Keratinocyte (primary cell): ENCODE measurements at regions not wholly inside any gene's neighbourhood (a gene's known extent, or its start where the extent isn't known, plus 50 kb on each side); places are given as distances from the start of the nearest gene placed in this dataset.

Experiments
- DNase-seq: peaks from one replicate; pipeline ENCODE4 v3.0.0-alpha.2; 2011; ENCODE audit warnings: low read depth, missing footprints, low spot score
- FAIRE-seq: peaks from 2 replicates; lab custom pipeline; 2011; peaks lifted over from hg19 to GRCh38; lab: Jason Lieb, UNC
- H2AFZ ChIP-seq: 2 replicates; pipeline ENCODE4 v1.6.0; 2012; ENCODE audit warnings: low read length, control low read depth, inconsistent platforms; ENCODE audit not compliant: control insufficient read depth
- H3K27ac ChIP-seq: 2 replicates; pipeline ENCODE4 v1.5.1; 2011; ENCODE audit warnings: low read length; ENCODE audit not compliant: control insufficient read depth, insufficient read depth
- H3K27me3 ChIP-seq: 3 replicates; pipeline ENCODE4 v1.6.0; 2011; ENCODE audit warnings: low read length; ENCODE audit not compliant: control insufficient read depth, insufficient read depth; ENCODE audit errors: extremely low read depth
- H3K36me3 ChIP-seq, 2 experiments: 2 replicates in 1 of 2; 3 replicates in 1 of 2; pipeline ENCODE4 v1.5.1; 2011; ENCODE audit warnings: low read length in 2 of 2, mild to moderate bottlenecking in 1 of 2; ENCODE audit not compliant: control insufficient read depth in 2 of 2, insufficient read depth in 2 of 2; ENCODE audit errors: extremely low read depth in 1 of 2
- H3K4me1 ChIP-seq: 3 replicates; pipeline ENCODE4 v1.5.1; 2011; ENCODE audit warnings: low read length; ENCODE audit not compliant: control insufficient read depth, insufficient read depth; ENCODE audit errors: extremely low read depth
- H3K4me2 ChIP-seq: 3 replicates; pipeline ENCODE4 v1.6.0; 2011; ENCODE audit warnings: low read depth, low read length; ENCODE audit not compliant: control insufficient read depth, insufficient read depth; ENCODE audit errors: extremely low read depth
- H3K4me3 ChIP-seq, 3 experiments: fragments of 200-600 bp in 1 of 3; sonication (generic) in 1 of 3; 2 replicates in 2 of 3; 3 replicates in 1 of 3; pipeline ENCODE4 v1.5.1; 2011 to 2016; ENCODE audit warnings: low read length in 3 of 3, mild to moderate bottlenecking in 3 of 3, control low read depth in 2 of 3, inconsistent platforms in 1 of 3, low read depth in 1 of 3, mixed read lengths in 1 of 3, mixed run types in 1 of 3, moderate library complexity in 1 of 3; ENCODE audit not compliant: control insufficient read depth in 2 of 3, insufficient read depth in 2 of 3; ENCODE audit errors: extremely low read depth in 1 of 3
- H3K79me2 ChIP-seq: 2 replicates; pipeline ENCODE4 v1.6.0; 2012; ENCODE audit warnings: low read length; ENCODE audit not compliant: control insufficient read depth, insufficient read depth
- H3K9ac ChIP-seq: 3 replicates; pipeline ENCODE4 v1.6.0; 2011; ENCODE audit warnings: low read length; ENCODE audit not compliant: control insufficient read depth, insufficient read depth; ENCODE audit errors: extremely low read depth
- H3K9me1 ChIP-seq: 3 replicates; pipeline ENCODE4 v1.6.0; 2011; ENCODE audit warnings: low read length; ENCODE audit not compliant: control insufficient read depth, insufficient read depth; ENCODE audit errors: extremely low read depth
- H3K9me3 ChIP-seq: 2 replicates; pipeline ENCODE4 v1.5.1; 2012; ENCODE audit warnings: low read depth, low read length; ENCODE audit not compliant: control insufficient read depth
- H4K20me1 ChIP-seq: 3 replicates; pipeline ENCODE4 v1.6.0; 2011; ENCODE audit warnings: low read length; ENCODE audit not compliant: control insufficient read depth, insufficient read depth; ENCODE audit errors: extremely low read depth
- CTCF ChIP-seq, 3 experiments: IDR thresholded peaks in 1 of 3; conservative IDR thresholded peaks in 1 of 3; optimal IDR thresholded peaks in 1 of 3; 2 replicates in 2 of 3; 3 replicates in 1 of 3; pipeline versions ENCODE3 to v1.5.1; 2011; ENCODE audit warnings: low read length in 3 of 3, mild to moderate bottlenecking in 3 of 3, moderate library complexity in 2 of 3, control low read depth in 1 of 3, inconsistent platforms in 1 of 3; ENCODE audit not compliant: insufficient read depth in 2 of 3; ENCODE audit errors: extremely low read depth in 1 of 3
- EZH2 ChIP-seq: IDR thresholded peaks from one replicate; pipeline ENCODE4 v1.6.1; 2012; ENCODE audit warnings: inconsistent platforms, mild to moderate bottlenecking, low read length, moderate library complexity
- dilution Hi-C: fragments of 300-500 bp; cut with MboI; formaldehyde crosslinking; loops from one replicate; pipeline ENCODE4 v1.7.0; 2020; ENCODE audit warnings: low sequenced_read_pairs; ENCODE audit not compliant: extremely low pct_ligation_motif_present

DNA sequence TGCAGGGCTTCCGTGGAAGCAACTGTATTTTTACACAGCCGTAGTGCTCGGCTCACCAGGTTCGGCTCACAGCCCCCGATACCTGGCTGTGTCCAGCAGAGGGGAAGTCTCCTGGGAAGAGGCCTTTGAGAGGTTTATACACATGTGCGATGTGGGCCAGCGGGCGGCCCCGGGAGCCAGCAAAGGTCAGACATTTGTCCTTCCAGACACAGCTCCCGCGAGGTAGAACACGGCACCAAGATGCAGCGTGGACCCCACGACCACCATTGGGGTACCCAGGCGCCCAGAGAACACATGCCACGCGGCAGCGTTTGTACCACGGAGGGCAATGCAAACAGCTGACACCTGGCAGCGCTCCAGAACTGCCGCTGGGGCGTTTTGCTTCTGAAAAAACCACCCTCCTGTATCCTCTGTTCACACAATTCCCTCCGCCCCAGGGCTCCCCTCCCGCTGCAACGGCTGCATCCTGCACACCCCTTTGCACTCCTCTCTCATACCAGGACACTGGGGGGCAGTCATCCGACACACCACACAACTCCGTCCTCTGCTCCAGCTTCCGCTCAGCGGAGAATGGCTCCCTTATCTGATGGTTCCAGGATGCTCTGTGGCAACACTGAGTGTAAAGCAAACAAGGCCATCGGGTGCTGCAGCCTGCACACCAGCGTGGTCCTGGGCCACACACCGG lies 235.3 kb downstream of the SYK start:
- dilution Hi-C loops, result no loop called here
- Histone ChIP-seq H3K4me2 (no peak overlapping the region), H3K9me1 (no peaks in the 10 kb centered on the region), H3K4me3 (no peak overlapping the region), H3K36me3 (no peaks in the 10 kb centered on the region), H3K79me2 (no peaks in the 10 kb centered on the region), H3K4me1 (peaks cover 12% of the 10 kb centered on the region), H3K27me3 (peaks cover 8% of the 10 kb centered on the region), H3K9ac (no peak overlapping the region), H3K9me3 (no peaks in the 10 kb centered on the region), H3K27ac (no peak overlapping the region), H4K20me1 (no peaks in the 10 kb centered on the region), H2AFZ (no peak overlapping the region)
- DNase-seq (no peak), FAIRE-seq (peak; percentile 57)
- TF ChIP-seq CTCF (optimal IDR thresholded peaks at IDR 0.05 in 1 of 3, IDR thresholded peaks at IDR 0.05 in 1 of 3, conservative IDR thresholded peaks at IDR 0.05 in 1 of 3; ENCODE audit: extremely low read depth in 1 of 3, insufficient read depth in 2 of 3, low read length in 3 of 3) (peak; percentile 33 to 96 (median 67)), EZH2 (no peak)

DNA sequence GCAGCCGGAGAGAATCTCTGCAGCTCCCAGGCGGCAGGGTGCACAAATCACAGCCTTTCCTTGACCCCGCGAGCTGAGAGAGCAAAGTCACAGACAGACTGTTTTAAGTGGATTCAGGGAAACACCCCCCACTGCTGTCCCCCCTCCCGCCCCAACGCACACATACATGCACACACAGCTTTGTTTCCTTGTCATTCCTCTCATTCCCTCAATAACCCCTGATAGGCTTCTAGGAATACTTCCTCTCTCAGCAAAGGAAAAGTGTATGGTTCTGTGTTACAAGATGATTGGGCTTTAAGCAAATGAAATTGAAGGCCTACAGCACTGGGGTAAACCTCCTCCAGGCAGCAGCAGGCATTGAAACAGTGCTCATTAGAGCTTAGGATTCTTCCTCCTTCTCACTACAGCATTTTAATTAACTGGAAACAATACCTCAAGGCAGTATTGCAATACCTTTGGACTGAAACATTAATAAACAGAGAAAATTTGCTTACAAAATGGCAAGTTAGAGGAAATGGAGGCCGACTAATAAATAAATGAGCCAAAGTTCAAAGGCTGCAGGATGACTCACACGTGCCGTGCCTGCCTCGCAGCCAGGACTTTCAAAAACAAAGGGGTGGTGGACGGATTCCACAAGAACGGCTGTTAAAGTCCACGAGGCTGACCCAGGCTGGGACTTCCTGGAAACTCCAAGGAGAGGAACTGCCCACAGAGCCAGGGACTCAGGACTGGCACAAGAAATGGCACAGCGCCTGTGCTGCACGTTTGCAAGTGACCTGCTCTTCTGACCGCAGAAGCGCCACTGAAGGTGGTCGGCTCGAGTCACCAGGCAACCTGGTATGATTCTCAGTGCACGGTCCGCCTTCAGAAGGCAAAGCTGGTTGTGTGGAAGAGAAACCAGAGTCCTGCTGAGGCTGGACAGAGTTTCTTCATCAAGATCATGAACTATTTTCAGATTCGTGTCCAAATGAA lies 236.2 kb downstream of the SYK start:
- DNase-seq (no peak), FAIRE-seq (no peak)
- Histone ChIP-seq H3K36me3 (no peaks in the 10 kb centered on the region), H3K27me3 (peaks cover 3% of the 10 kb centered on the region), H3K4me3 (no peak overlapping the region), H3K27ac (no peak overlapping the region), H3K9me3 (no peaks in the 10 kb centered on the region), H2AFZ (peak overlapping the region; percentile 30), H3K79me2 (no peaks in the 10 kb centered on the region), H3K9ac (no peak overlapping the region), H3K4me2 (no peak overlapping the region), H3K9me1 (no peaks in the 10 kb centered on the region), H3K4me1 (peaks cover 12% of the 10 kb centered on the region), H4K20me1 (no peaks in the 10 kb centered on the region)
- dilution Hi-C loops, result no loop called here
- TF ChIP-seq EZH2 (no peak), CTCF (optimal IDR thresholded peaks at IDR 0.05 in 1 of 3, IDR thresholded peaks at IDR 0.05 in 1 of 3, conservative IDR thresholded peaks at IDR 0.05 in 1 of 3; ENCODE audit: extremely low read depth in 1 of 3, insufficient read depth in 2 of 3, low read length in 3 of 3) (no peak)
